OCI-LY7 (cell line): ENCODE measurements at regions not wholly inside any gene's neighbourhood (a gene's known extent, or its start where the extent isn't known, plus 50 kb on each side); places are given as distances from the start of the nearest gene placed in this dataset.

Experiments
- CTCF ChIP-seq: fragments of 200-600 bp; sonication (generic); conservative IDR thresholded peaks from 2 replicates; pipeline ENCODE4 v1.5.1; 2014; ENCODE audit warnings: mild to moderate bottlenecking, antibody characterized with exemption, low read length, moderate library complexity, mixed read lengths
- EZH2phosphoT487 ChIP-seq: fragments of 200-600 bp; sonication (generic); IDR thresholded peaks from 2 replicates; pipeline ENCODE4 v1.6.1; 2018; ENCODE audit warnings: low read depth, borderline replicate concordance, mild to moderate bottlenecking, mixed run types, antibody characterized with exemption, low read length, moderate library complexity, mixed read lengths

- TF ChIP-seq CTCF (peak; percentile 95), EZH2phosphoT487 (no peak)
Measured at GRCh38 chr6:134640975-134641429, 308.9 kb downstream of the ALDH8A1 start.
